GM12878 (cell line): ENCODE measurements at regions not wholly inside any gene's neighbourhood (a gene's known extent, or its start where the extent isn't known, plus 50 kb on each side); places are given as distances from the start of the nearest gene placed in this dataset.

Source experiments
- ATAC-seq: fragments of 200-7000 bp; cut with Tn5 transposase; 3 replicates; pipeline ENCODE4 v1.9.1; 2020; ENCODE audit warnings: mild to moderate bottlenecking, moderate library complexity
- BruUV-seq: library from RNA; stranded (reverse); fragments of 400-500 nt; replicated peaks from 2 replicates; lab custom pipeline; 2021; lab: Mats Ljungman, UMichigan
- CTCF ChIA-PET: fragments of 300-600 bp; sonication (Branson Sonifier 250); formaldehyde crosslinking; extraction: SDS; loops from one replicate; lab custom pipeline; 2021; ENCODE audit warnings: inconsistent platforms; lab: Yijun Ruan, JAX
- POLR2A ChIA-PET: fragments of 350-600 bp; formaldehyde crosslinking; extraction: SDS; loops from one replicate; lab custom pipeline; 2021; ENCODE audit warnings: inconsistent platforms; lab: Charles Lee
- RAD21 ChIA-PET: fragments of 300-600 bp; sonication (Branson Sonifier 250); formaldehyde crosslinking; loops from one replicate; lab custom pipeline; 2023; ENCODE audit warnings: antibody characterized with exemption; ENCODE audit not compliant: unreplicated experiment; lab: Charles Lee
- SMC1A ChIA-PET: fragments of 300-600 bp; sonication (Branson Sonifier 250); formaldehyde crosslinking; loops from one replicate; lab custom pipeline; 2023; ENCODE audit not compliant: unreplicated experiment, uncharacterized antibody; lab: Charles Lee
- DNase-seq: peaks from one replicate; pipeline ENCODE4 v3.0.0-alpha.2; 2011; ENCODE audit warnings: low read depth, low spot score
- FAIRE-seq: peaks from 3 replicates; lab custom pipeline; 2011; peaks lifted over from hg19 to GRCh38; lab: Jason Lieb, UNC
- H2AFZ ChIP-seq: 2 replicates; pipeline ENCODE4 v1.6.0; 2011; ENCODE audit warnings: low read depth, low read length, control low read depth; ENCODE audit not compliant: control insufficient read depth
- H3K27ac ChIP-seq: 2 replicates; pipeline ENCODE4 v1.5.1; 2011; ENCODE audit warnings: control low read depth; ENCODE audit not compliant: control insufficient read depth, insufficient read depth
- H3K27me3 ChIP-seq, 2 experiments: replicated peaks in 1 of 2; 2 replicates each; pipeline versions ENCODE4 v1.6.0 to v1.6.1; 2011; ENCODE audit warnings: low read length in 1 of 2; ENCODE audit not compliant: control insufficient read depth in 2 of 2, insufficient read depth in 2 of 2
- H3K36me3 ChIP-seq, 2 experiments: 2 replicates each; pipeline ENCODE4 v1.5.1; 2011; ENCODE audit warnings: low read length in 1 of 2; ENCODE audit not compliant: control insufficient read depth in 2 of 2, insufficient read depth in 2 of 2
- H3K4me1 ChIP-seq: 2 replicates; pipeline ENCODE4 v1.6.1; 2011; ENCODE audit warnings: mild to moderate bottlenecking, low read length, moderate library complexity, mixed read lengths; ENCODE audit not compliant: control insufficient read depth, insufficient read depth
- H3K4me2 ChIP-seq: 2 replicates; pipeline ENCODE4 v1.6.0; 2011; ENCODE audit warnings: control low read depth; ENCODE audit not compliant: control insufficient read depth, insufficient read depth
- H3K4me3 ChIP-seq: fragments of 200-600 bp; sonication (generic); 2 replicates; pipeline ENCODE4 v1.5.1; 2016
- H3K79me2 ChIP-seq: 2 replicates; pipeline ENCODE4 v1.6.0; 2011; ENCODE audit warnings: low read length; ENCODE audit not compliant: control insufficient read depth, insufficient read depth
- H3K9ac ChIP-seq: 2 replicates; pipeline ENCODE4 v1.8.0; 2011; ENCODE audit warnings: low read length, control low read depth, mixed read lengths; ENCODE audit not compliant: control insufficient read depth, insufficient read depth
- H3K9me3 ChIP-seq: replicated peaks from 3 replicates; pipeline ENCODE4 v1.5.1; 2011; ENCODE audit warnings: mild to moderate bottlenecking, low read length; ENCODE audit not compliant: control insufficient read depth, insufficient read depth
- H4K20me1 ChIP-seq: 2 replicates; pipeline ENCODE4 v1.6.0; 2011; ENCODE audit not compliant: control insufficient read depth, insufficient read depth
- BACH1 ChIP-seq: fragments of 450-650 bp; IDR thresholded peaks from 2 replicates; pipeline ENCODE4 v1.6.1; 2017; ENCODE audit warnings: mild to moderate bottlenecking, borderline replicate concordance
- BCL11A ChIP-seq: IDR thresholded peaks from 2 replicates; pipeline ENCODE4 v1.6.1; 2011; ENCODE audit warnings: low read depth, low read length
- ESRRA ChIP-seq: IDR thresholded peaks from 2 replicates; pipeline ENCODE4 v1.6.1; 2012; ENCODE audit warnings: mild to moderate bottlenecking, low read length, improper control_type of control experiment
- MLLT1 ChIP-seq: fragments of 450-650 bp; IDR thresholded peaks from 2 replicates; pipeline ENCODE4 v1.6.1; 2016; ENCODE audit warnings: mild to moderate bottlenecking
- RAD51 ChIP-seq: fragments of 450-650 bp; IDR thresholded peaks from 2 replicates; pipeline ENCODE4 v1.6.1; 2016; ENCODE audit warnings: moderate library complexity, mild to moderate bottlenecking, inconsistent platforms
- TCF3 ChIP-seq: IDR thresholded peaks from 2 replicates; pipeline ENCODE4 v1.6.1; 2012; ENCODE audit warnings: low read depth, mild to moderate bottlenecking, low read length, borderline replicate concordance; ENCODE audit not compliant: insufficient read depth
- YBX1 ChIP-seq: fragments of 450-650 bp; IDR thresholded peaks from 2 replicates; pipeline ENCODE4 v1.6.1; 2016; ENCODE audit warnings: antibody characterized with exemption
- ZBTB33 ChIP-seq: fragments of 450-650 bp; IDR thresholded peaks from 2 replicates; pipeline ENCODE4 v1.6.1; 2017; ENCODE audit warnings: mild to moderate bottlenecking
- ZNF24 ChIP-seq: fragments of 450-650 bp; IDR thresholded peaks from 2 replicates; pipeline ENCODE4 v1.6.1; 2017; ENCODE audit warnings: antibody characterized with exemption, mild to moderate bottlenecking
- WGBS: methylation state at CpG from one replicate; pipeline ENCODE4 v1.1.6; 2016; ENCODE audit warnings: low lambda C conversion rate; ENCODE audit not compliant: insufficient replicate concordance, insufficient coverage; ENCODE audit errors: missing lambda C conversion rate; 5-methylcytosine and 5-hydroxymethylcytosine counted together
- in situ Hi-C: fragments of 300-500 bp; cut with MboI; formaldehyde crosslinking; loops from 9 replicates; pipeline ENCODE4 v1.14.3; 2018; ENCODE audit warnings: mixed read lengths
- intact Hi-C: fragments of 100-400 bp; cut with micrococcal nuclease; formaldehyde crosslinking; loops from one replicate; pipeline ENCODE4 v1.14.2; 2022; ENCODE audit not compliant: unreplicated experiment
- TF ChIP-seq, protein P1 (sequence below): fragments of 450-650 bp; formaldehyde crosslinking; IDR thresholded peaks from 2 replicates; pipeline ENCODE4 v1.4.0; 2020; ENCODE audit warnings: mild to moderate bottlenecking, moderate library complexity

GRCh38 chrX:47723083-47723482 is 64.1 kb upstream of the UXT start:
- no TSS peak for BruUV-seq

GRCh38 chrX:47722260-47722659 is 63.3 kb upstream of the UXT start:
- ChIA-PET RAD21 (no interaction called here), SMC1A (interaction anchor here (0.7 kb wide), 1 partner anchor 256 kb away, joined by 3 read pairs; no protein-coding TSS in a partner anchor), CTCF (no interaction called here), POLR2A (no interaction called here)
- in situ Hi-C loops = no loop called here
- Histone ChIP-seq H3K4me2 (no peak overlapping the region), H3K79me2 (no peaks in the 10 kb centered on the region), H3K9ac (no peak overlapping the region), H3K4me3 (no peak overlapping the region), H3K36me3 (no peaks in the 10 kb centered on the region), H3K4me1 (no peaks in the 10 kb centered on the region), H3K27me3 (no peaks in the 10 kb centered on the region), H3K27ac (no peak overlapping the region), H3K9me3 (no peaks in the 10 kb centered on the region; the same call in 2 of the 3 replicates), H2AFZ (no peak overlapping the region), H4K20me1 (no peaks in the 10 kb centered on the region)
- 43% methylated on average over 3 of the region's 3 CpGs for WGBS
- no peak for ATAC-seq
- no peak for DNase-seq
- no peak for FAIRE-seq
- intact Hi-C loops = no loop called here
- BruUV-seq = no TSS peak
- TF ChIP-seq YBX1 = no peak
- TF ChIP-seq, protein P1, sequence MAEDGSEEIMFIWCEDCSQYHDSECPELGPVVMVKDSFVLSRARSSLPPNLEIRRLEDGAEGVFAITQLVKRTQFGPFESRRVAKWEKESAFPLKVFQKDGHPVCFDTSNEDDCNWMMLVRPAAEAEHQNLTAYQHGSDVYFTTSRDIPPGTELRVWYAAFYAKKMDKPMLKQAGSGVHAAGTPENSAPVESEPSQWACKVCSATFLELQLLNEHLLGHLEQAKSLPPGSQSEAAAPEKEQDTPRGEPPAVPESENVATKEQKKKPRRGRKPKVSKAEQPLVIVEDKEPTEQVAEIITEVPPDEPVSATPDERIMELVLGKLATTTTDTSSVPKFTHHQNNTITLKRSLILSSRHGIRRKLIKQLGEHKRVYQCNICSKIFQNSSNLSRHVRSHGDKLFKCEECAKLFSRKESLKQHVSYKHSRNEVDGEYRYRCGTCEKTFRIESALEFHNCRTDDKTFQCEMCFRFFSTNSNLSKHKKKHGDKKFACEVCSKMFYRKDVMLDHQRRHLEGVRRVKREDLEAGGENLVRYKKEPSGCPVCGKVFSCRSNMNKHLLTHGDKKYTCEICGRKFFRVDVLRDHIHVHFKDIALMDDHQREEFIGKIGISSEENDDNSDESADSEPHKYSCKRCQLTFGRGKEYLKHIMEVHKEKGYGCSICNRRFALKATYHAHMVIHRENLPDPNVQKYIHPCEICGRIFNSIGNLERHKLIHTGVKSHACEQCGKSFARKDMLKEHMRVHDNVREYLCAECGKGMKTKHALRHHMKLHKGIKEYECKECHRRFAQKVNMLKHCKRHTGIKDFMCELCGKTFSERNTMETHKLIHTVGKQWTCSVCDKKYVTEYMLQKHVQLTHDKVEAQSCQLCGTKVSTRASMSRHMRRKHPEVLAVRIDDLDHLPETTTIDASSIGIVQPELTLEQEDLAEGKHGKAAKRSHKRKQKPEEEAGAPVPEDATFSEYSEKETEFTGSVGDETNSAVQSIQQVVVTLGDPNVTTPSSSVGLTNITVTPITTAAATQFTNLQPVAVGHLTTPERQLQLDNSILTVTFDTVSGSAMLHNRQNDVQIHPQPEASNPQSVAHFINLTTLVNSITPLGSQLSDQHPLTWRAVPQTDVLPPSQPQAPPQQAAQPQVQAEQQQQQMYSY (CRISPR knock-in tag) = no peak
- no peak for TF ChIP-seq TCF3
- no peak for TF ChIP-seq ESRRA
- TF ChIP-seq BACH1 = no peak
- no peak for TF ChIP-seq MLLT1
- TF ChIP-seq ZNF24 = no peak
- no peak for TF ChIP-seq ZBTB33
- no peak for TF ChIP-seq BCL11A

More at GRCh38 chrX:47723083-47723482, 64.1 kb upstream of the UXT start:
- intact Hi-C loops (no loop called here), in situ Hi-C loops (no loop called here)
- Histone ChIP-seq H3K27ac (no peak overlapping the region), H4K20me1 (no peaks in the 10 kb centered on the region), H3K9me3 (no peaks in the 10 kb centered on the region; the same call in 2 of the 3 replicates), H3K4me2 (no peak overlapping the region), H2AFZ (no peak overlapping the region), H3K4me1 (no peaks in the 10 kb centered on the region), H3K79me2 (no peaks in the 10 kb centered on the region), H3K36me3 (no peaks in the 10 kb centered on the region), H3K4me3 (no peak overlapping the region), H3K9ac (no peak overlapping the region), H3K27me3 (no peaks in the 10 kb centered on the region)
- TF ChIP-seq RAD51 = no peak
- 2% methylated on average over 5 of the region's 5 CpGs for WGBS
- ChIA-PET CTCF (interaction anchor here (0.8 kb wide), 1 partner anchor 131 kb away, joined by 3 read pairs; no protein-coding TSS in a partner anchor), SMC1A (interaction anchor here (0.7 kb wide), 1 partner anchor 257 kb away, joined by 3 read pairs; no protein-coding TSS in a partner anchor), POLR2A (no interaction called here), RAD21 (no interaction called here)
- FAIRE-seq = no peak
- DNase-seq = no peak
- ATAC-seq = no peak
